Ovary (tissue), 3 donors: ENCODE measurements at regions not wholly inside any gene's neighbourhood (a gene's known extent, or its start where the extent isn't known, plus 50 kb on each side); places are given as distances from the start of the nearest gene placed in this dataset.

Source experiments
- EP300 ChIP-seq: sonication (generic); formaldehyde crosslinking; IDR thresholded peaks from one replicate; pipeline ENCODE4 v1.6.1; 2017; ENCODE audit warnings: antibody characterized with exemption
- POLR2A ChIP-seq: fragments of 450-650 bp; IDR thresholded peaks from one replicate; pipeline ENCODE4 v1.6.1; 2017; ENCODE audit warnings: antibody characterized with exemption, mild to moderate bottlenecking, moderate library complexity
- TF ChIP-seq, protein P1 (sequence below), 3 donors: fragments of 450-650 bp in 2 of 3; fragments of 200-600 bp in 1 of 3; IDR thresholded peaks; one replicate each; pipeline versions ENCODE4 v1.5.1 to v1.8.0; 2016 to 2022; ENCODE audit warnings: antibody characterized with exemption in 3 of 3, mild to moderate bottlenecking in 1 of 3
- donor health status: DM: no; HTN: no; CAD: no.

DNA sequence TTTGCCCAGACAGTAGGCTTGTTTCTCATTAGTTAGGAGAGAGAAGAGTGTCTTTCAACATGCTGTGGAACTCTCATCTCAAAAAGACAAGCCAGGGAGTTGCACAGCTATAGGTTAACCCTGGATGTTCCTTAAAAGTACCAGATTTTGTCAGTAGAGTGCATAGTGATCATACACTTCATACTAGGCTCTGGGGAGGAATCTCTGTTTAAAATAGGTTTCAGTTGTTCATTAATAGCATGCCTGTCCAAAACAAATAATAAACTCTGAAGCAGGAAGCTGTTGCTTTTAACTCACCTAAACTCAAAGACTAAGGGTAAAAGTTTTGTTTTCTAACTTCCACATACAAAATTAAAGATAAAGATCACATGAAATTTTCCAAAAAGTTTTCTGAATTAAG is 1948.4 kb downstream of the C4orf33 start:
- TF ChIP-seq, protein P1, sequence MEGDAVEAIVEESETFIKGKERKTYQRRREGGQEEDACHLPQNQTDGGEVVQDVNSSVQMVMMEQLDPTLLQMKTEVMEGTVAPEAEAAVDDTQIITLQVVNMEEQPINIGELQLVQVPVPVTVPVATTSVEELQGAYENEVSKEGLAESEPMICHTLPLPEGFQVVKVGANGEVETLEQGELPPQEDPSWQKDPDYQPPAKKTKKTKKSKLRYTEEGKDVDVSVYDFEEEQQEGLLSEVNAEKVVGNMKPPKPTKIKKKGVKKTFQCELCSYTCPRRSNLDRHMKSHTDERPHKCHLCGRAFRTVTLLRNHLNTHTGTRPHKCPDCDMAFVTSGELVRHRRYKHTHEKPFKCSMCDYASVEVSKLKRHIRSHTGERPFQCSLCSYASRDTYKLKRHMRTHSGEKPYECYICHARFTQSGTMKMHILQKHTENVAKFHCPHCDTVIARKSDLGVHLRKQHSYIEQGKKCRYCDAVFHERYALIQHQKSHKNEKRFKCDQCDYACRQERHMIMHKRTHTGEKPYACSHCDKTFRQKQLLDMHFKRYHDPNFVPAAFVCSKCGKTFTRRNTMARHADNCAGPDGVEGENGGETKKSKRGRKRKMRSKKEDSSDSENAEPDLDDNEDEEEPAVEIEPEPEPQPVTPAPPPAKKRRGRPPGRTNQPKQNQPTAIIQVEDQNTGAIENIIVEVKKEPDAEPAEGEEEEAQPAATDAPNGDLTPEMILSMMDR (IDR thresholded peaks at IDR 0.05): no peak
- TF ChIP-seq EP300: no peak
- no peak for TF ChIP-seq POLR2A
